ENCODE measurements at regions not wholly inside any gene's neighbourhood (a gene's known extent, or its start where the extent isn't known, plus 50 kb on each side); places are given as distances from the start of the nearest gene placed in this dataset.

- H3K4me3 Mint-ChIP-seq = no peak overlapping the region
- DNase-seq (ENCODE audit: low spot score) = no peak
- Histone ChIP-seq H3K27ac (ENCODE audit: low read depth) (no peak overlapping the region), H3K9me2 (ENCODE audit: insufficient read depth) (peaks cover 13% of the 10 kb centered on the region), H4K20me1 (replicated peaks; ENCODE audit: insufficient read depth) (no peaks in the 10 kb centered on the region), H3K4me3 (no peak overlapping the region), H3K4me1 (ENCODE audit: insufficient read depth) (no peaks in the 10 kb centered on the region), H3K79me2 (replicated peaks; ENCODE audit: insufficient read depth) (no peaks in the 10 kb centered on the region), H3K4me2 (no peak overlapping the region), H2AFZ (no peak overlapping the region), H3K36me3 (ENCODE audit: insufficient read depth) (no peaks in the 10 kb centered on the region), H3K27me3 (ENCODE audit: insufficient read depth) (no peaks in the 10 kb centered on the region), H3F3A (replicated peaks; ENCODE audit: low read depth) (no peaks in the 10 kb centered on the region)
- no peaks in the 10 kb centered on the region for H3K36me3 Mint-ChIP-seq (ENCODE audit: low read depth)
- no peak overlapping the region for H3K27ac Mint-ChIP-seq
- no peaks in the 10 kb centered on the region; the same call in 2 of the 3 replicates for H3K9me3 Mint-ChIP-seq
- TF ChIP-seq ZNF331 (CRISPR knock-in tag; IDR thresholded peaks at IDR 0.05; ENCODE audit: low read depth) = no peak
- TF ChIP-seq POLR2AphosphoS5 (IDR thresholded peaks at IDR 0.05; ENCODE audit: low read depth) = no peak
- no peak for TF ChIP-seq JUNB (IDR thresholded peaks at IDR 0.05; ENCODE audit: unreplicated experiment)
- TF ChIP-seq ZNF462 (CRISPR knock-in tag; IDR thresholded peaks at IDR 0.05) = no peak
- no peak for TF ChIP-seq STAT1 (IDR thresholded peaks at IDR 0.05; ENCODE audit: unreplicated experiment)
- no peak for TF ChIP-seq NANOG (IDR thresholded peaks at IDR 0.05; ENCODE audit: borderline replicate concordance)
- TF ChIP-seq EZH2phosphoT487 (IDR thresholded peaks at IDR 0.05; ENCODE audit: unreplicated experiment) = no peak
- no peak for TF ChIP-seq CREB1 (CRISPR knock-in tag; IDR thresholded peaks at IDR 0.05; ENCODE audit: low read depth)
- no peak for TF ChIP-seq ZNF114 (CRISPR knock-in tag; IDR thresholded peaks at IDR 0.05)
- peaks cover 2% of the 10 kb centered on the region for H3K27me3 Mint-ChIP-seq (ENCODE audit: insufficient read depth, low read depth, poor library complexity)
- H3K4me1 Mint-ChIP-seq = peaks cover 3% of the 10 kb centered on the region; the same call in 2 of the 3 replicates
- no peak for ATAC-seq
Measured at GRCh38 chr20:39630215-39630908, 668.2 kb downstream of the DHX35 start.
